CD4-positive, alpha-beta T cell treated with Interleukin-10 for 1 hour (primary cell): ENCODE measurements at regions not wholly inside any gene's neighbourhood (a gene's known extent, or its start where the extent isn't known, plus 50 kb on each side); places are given as distances from the start of the nearest gene placed in this dataset.

Source experiments
- DNase-seq: peaks from one replicate; pipeline ENCODE4 v3.0.0-alpha.2; 2020

- DNase-seq = no peak
Observed at GRCh38 chr2:64769392-64770044, 115.8 kb upstream of the SERTAD2 start.

- DNase-seq = no peak
Observed at GRCh38 chr2:64770137-64770780, 116.5 kb upstream of the SERTAD2 start.

GRCh38 chr2:64770781-64771334 lies 117.1 kb upstream of the SERTAD2 start:
- no peak for DNase-seq

- no peak for DNase-seq
Observed at GRCh38 chr2:64771737-64772136, 118.0 kb upstream of the SERTAD2 start.

- DNase-seq = no peak
Observed at GRCh38 chr2:64773461-64774118, 119.9 kb upstream of the SERTAD2 start.

GRCh38 chr2:64777841-64778240 lies 124.1 kb upstream of the SERTAD2 start:
- no peak for DNase-seq

- no peak for DNase-seq
Observed at GRCh38 chr2:64779117-64779690, 125.5 kb upstream of the SERTAD2 start.

- DNase-seq = no peak
Observed at GRCh38 chr2:64780041-64780440, 126.3 kb upstream of the SERTAD2 start.

- no peak for DNase-seq
Observed at GRCh38 chr2:64781711-64782390, 128.1 kb upstream of the SERTAD2 start.

- no peak for DNase-seq
Observed at GRCh38 chr2:64784168-64785061, 130.7 kb upstream of the SERTAD2 start.

- DNase-seq = no peak
Observed at GRCh38 chr2:64785245-64785644, 131.5 kb upstream of the SERTAD2 start.

- DNase-seq = no peak
Observed at GRCh38 chr2:64786343-64787018, 132.8 kb upstream of the SERTAD2 start.

- no peak for DNase-seq
Observed at GRCh38 chr2:64787019-64787365, 133.3 kb upstream of the SERTAD2 start.

GRCh38 chr2:64787698-64788097 lies 134.0 kb upstream of the SERTAD2 start:
- DNase-seq = no peak

GRCh38 chr2:64789466-64790320 lies 136.0 kb upstream of the SERTAD2 start:
- DNase-seq = no peak

- no peak for DNase-seq
Observed at GRCh38 chr2:64792300-64792699, 138.6 kb upstream of the SERTAD2 start.

- no peak for DNase-seq
Observed at GRCh38 chr2:64792995-64793639, 139.4 kb upstream of the SERTAD2 start.

- DNase-seq = no peak
Observed at GRCh38 chr2:64793701-64794100, 140.0 kb upstream of the SERTAD2 start.

GRCh38 chr2:64794426-64794995 lies 140.8 kb upstream of the SERTAD2 start:
- DNase-seq = no peak
